ENCODE measurements at regions not wholly inside any gene's neighbourhood (a gene's known extent, or its start where the extent isn't known, plus 50 kb on each side); places are given as distances from the start of the nearest gene placed in this dataset.

DNA sequence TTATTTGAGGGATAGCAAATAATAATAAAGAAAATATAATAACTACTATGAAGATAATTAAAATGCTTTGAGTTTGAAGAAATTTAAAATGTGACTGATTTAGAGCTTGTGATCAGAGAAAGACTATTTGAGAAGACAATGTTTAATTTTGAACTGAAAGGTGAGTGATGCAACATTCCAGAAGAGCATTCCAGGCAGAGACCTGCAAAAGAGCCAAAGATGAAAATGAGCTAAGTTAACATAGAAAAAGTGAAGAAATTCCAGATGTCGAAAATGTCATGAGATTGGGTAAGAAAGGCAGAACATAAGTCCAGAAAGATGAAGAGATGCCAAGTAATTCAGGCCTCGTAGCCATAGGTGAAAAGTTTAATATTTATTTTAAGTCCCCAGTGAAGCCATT is 215.8 kb downstream of the FSIP2 start:
- no peaks in the 10 kb centered on the region for H3K4me1 ChIP-seq
- no peaks in the 10 kb centered on the region for H3K9me3 ChIP-seq
- intact Hi-C loops (cut with DNase I; ENCODE audit: low total_unique reads) = no loop called here
- H3K27me3 ChIP-seq = no peaks in the 10 kb centered on the region
- TF ChIP-seq POLR2A (IDR thresholded peaks at IDR 0.05) = no peak
- TF ChIP-seq, protein P1, sequence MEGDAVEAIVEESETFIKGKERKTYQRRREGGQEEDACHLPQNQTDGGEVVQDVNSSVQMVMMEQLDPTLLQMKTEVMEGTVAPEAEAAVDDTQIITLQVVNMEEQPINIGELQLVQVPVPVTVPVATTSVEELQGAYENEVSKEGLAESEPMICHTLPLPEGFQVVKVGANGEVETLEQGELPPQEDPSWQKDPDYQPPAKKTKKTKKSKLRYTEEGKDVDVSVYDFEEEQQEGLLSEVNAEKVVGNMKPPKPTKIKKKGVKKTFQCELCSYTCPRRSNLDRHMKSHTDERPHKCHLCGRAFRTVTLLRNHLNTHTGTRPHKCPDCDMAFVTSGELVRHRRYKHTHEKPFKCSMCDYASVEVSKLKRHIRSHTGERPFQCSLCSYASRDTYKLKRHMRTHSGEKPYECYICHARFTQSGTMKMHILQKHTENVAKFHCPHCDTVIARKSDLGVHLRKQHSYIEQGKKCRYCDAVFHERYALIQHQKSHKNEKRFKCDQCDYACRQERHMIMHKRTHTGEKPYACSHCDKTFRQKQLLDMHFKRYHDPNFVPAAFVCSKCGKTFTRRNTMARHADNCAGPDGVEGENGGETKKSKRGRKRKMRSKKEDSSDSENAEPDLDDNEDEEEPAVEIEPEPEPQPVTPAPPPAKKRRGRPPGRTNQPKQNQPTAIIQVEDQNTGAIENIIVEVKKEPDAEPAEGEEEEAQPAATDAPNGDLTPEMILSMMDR (IDR thresholded peaks at IDR 0.05) = no peak
- H3K27ac ChIP-seq = no peak overlapping the region
- no peak for DNase-seq
- no peaks in the 10 kb centered on the region for H3K36me3 ChIP-seq (ENCODE audit: low read depth, missing control alignments)
- H3K4me3 ChIP-seq = no peak overlapping the region
- WGBS, 2 donors = 69 to 86% methylated on average over 2 of the region's 2 CpGs

DNA sequence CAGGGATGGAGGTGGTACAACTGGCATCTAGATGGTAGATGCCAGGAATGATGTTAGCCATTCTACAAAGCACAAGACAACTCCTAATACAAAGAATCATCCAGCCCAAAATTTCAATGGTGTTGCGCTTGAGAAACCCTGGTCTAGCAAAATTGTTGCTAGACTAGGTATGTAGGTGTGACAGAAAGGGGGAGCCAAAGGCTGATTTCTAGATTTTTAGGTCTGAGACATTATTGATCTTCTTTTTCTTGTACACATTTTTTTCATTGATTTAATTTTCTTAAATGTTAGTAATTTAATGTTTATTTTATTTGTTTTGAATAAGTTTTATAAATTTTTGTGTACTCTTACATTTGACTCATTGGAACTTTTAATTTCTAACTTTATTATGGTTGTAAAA is 216.4 kb downstream of the FSIP2 start:
- Histone ChIP-seq H3K27ac (no peak overlapping the region), H3K36me3 (ENCODE audit: low read depth, missing control alignments) (no peaks in the 10 kb centered on the region), H3K4me1 (no peaks in the 10 kb centered on the region), H3K9me3 (no peaks in the 10 kb centered on the region), H3K4me3 (no peak overlapping the region), H3K27me3 (no peaks in the 10 kb centered on the region)
- intact Hi-C loops (cut with DNase I; ENCODE audit: low total_unique reads) = no loop called here
- no peak for TF ChIP-seq POLR2A (IDR thresholded peaks at IDR 0.05)
- TF ChIP-seq, protein P1 (IDR thresholded peaks at IDR 0.05) = no peak
- 92 to 100% methylated on average over 1 of the region's 1 CpG for WGBS, 2 donors
- no peak for DNase-seq

DNA sequence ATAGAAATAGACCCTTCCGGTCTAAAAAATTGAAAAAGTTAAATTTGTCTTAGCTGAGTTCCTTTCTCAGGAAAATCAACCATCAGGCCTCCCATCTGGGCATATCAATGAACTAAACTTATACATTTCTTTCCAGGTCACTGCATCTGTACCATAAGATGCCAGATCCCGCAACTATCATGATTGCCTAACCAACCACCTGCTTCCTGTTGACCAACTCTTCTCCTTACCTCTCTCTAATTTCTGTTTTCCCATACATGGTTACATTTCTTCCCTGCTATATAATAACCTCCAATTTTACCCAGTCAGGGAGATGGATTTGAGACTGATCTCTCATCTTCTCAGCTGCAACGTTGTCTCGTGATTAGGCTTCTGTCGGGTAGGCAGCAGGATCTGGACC is 228.7 kb downstream of the FSIP2 start:
- intact Hi-C loops (cut with DNase I; ENCODE audit: low total_unique reads) = no loop called here
- Histone ChIP-seq H3K27me3 (no peaks in the 10 kb centered on the region), H3K36me3 (ENCODE audit: low read depth, missing control alignments) (no peaks in the 10 kb centered on the region), H3K4me3 (no peak overlapping the region), H3K9me3 (no peaks in the 10 kb centered on the region), H3K4me1 (no peaks in the 10 kb centered on the region), H3K27ac (no peak overlapping the region)
- no peak for TF ChIP-seq POLR2A (IDR thresholded peaks at IDR 0.05)
- TF ChIP-seq, protein P1 (IDR thresholded peaks at IDR 0.05) = no peak
- WGBS, 2 donors = 92 to 94% methylated on average over 5 of the region's 5 CpGs
- DNase-seq = no peak

DNA sequence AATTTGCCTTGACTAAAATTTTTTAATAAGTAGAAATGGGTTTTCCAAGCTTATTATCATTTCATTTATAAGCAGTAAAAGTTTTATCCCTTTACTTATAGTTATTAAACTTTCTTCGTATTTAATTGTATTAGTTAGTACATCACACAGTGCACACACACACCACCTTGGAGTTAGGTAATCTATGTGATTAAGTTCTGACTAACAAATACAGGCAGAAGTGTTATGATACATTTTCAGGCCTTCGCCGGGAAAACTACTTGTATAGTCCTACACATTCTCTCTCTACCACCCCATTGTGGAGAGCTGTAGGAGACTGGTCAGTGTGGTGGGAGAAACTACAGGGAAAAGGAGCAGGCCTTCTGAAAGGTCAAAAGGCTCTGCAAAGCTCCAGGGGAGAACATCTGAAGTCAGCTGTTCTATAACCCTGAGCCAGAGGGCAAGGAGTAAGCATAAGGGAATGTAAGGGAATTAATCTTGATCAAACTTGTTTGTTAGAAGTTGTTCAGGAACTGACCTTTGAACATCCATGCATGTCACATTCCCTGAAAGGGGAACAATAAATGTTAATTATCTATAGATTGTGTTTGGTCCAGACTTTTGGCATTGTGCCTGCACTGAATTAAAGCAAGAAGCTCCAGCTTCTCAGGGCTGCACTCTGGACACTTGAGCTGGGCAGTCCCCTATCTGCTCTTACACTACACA is 231.7 kb downstream of the FSIP2 start:
- intact Hi-C loops (cut with DNase I; ENCODE audit: low total_unique reads) = no loop called here
- 83 to 91% methylated on average over 3 of the region's 3 CpGs for WGBS, 2 donors
- Histone ChIP-seq H3K27me3 (no peaks in the 10 kb centered on the region), H3K36me3 (ENCODE audit: low read depth, missing control alignments) (no peaks in the 10 kb centered on the region), H3K27ac (no peak overlapping the region), H3K4me3 (no peak overlapping the region), H3K4me1 (no peaks in the 10 kb centered on the region), H3K9me3 (no peaks in the 10 kb centered on the region)
- TF ChIP-seq POLR2A (IDR thresholded peaks at IDR 0.05) = no peak
- TF ChIP-seq, protein P1 (IDR thresholded peaks at IDR 0.05) = no peak
- DNase-seq = no peak
